Activated naive CD4-positive, alpha-beta T cell treated with Interleukin-2 at 50 U/mL for 16 hours (primary cell): ENCODE measurements at regions not wholly inside any gene's neighbourhood (a gene's known extent, or its start where the extent isn't known, plus 50 kb on each side); places are given as distances from the start of the nearest gene placed in this dataset.
"Not testable (repeated sequence)": the region's sequence is repeated elsewhere in the genome, so short reads cannot be mapped to it uniquely, and the experiment has no call there.

Experiments used
- DNase-seq: peaks from one replicate; pipeline ENCODE4 v3.0.0-alpha.2; 2020

DNA sequence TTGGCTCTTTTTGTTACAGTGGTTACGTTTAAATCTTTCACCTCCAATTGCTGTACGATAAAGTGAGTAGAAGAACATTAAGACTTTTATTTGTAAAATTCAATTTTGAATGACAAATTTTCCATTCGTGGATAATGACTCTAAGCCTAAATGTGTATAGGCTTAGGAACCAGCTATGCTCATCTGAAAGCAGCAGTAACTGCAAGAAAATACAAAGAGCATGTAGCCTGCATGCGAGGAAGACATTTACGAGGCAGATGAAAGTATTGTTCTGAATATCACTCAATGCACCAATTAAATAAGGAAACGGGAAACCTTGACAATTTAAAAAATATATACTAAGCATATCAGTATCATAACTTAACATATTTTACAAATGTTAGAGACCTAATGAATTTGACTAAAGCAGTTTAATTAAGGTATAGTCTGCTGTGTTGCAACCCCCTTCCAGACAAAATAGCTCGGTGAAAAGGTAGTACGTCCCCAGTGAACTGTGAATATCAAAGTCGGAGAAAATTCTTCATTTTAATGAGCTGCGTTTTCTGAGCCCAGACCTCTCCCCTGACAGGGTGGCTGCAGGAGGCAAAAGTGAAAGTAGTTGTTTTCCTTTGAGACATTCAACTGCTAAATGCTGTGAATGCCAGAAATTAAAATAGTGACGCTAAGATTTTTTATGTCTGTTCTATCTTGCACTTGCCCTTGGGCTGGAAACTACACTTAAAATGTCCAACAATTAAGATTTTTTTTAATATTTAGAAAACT, 1236.5 kb upstream of the TENM3 start:
- DNase-seq: no peak

DNA sequence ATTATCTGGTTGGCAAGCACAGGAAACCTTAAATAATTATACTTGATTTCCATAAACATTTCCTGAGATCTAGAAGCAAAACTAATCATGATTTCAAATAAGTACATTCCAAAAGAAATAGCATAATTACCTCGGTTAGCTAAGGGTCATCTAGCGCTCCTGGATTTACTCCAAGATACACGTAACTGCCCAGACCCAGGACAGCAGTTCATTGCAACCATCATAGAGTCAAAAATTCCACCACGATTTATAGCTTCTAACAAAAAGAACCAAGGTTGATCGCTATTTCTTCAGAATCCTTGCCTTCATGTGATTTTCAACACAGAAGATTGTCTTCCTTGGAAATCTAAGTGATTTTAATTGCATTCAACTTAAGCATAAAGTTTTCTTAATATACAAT, 1235.5 kb upstream of the TENM3 start:
- DNase-seq: no peak

DNA sequence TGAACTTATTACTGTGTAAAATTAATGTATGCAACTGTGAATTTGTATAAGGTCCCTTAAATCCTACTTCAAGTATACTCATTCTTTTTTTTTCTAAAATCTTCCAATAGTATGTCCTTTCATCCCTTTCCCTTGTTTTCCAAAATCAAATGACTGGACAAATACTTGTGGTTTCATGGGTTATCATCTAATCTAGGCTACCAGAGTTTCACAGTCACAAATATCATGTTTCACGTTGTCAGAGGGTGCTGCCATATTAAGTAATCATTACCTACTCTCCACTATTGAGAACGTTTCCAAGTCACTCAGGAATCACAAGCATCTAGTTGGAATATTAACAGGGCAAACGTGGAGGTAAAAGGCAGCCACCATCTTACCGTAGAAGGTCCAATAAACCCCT, 1235.0 kb upstream of the TENM3 start:
- DNase-seq: no peak

DNA sequence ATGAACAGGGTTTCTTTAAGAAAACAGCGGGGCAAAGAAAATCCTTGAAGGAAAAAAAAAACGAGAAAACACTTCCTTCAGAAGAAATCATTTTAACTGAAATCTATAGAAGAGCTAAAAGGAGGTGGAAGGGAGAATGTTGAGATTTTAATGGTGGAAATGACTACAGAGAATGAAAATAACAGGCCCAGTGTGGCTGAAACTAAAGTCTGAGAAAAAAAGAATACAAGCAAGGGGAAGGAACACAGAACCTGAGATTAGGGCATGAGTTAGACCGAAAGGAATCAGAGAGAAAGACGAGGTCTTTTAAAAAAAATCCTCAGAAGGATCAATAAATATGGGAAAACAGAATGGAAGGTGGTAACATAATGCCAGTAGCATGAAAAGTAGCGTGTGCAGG, 1230.0 kb upstream of the TENM3 start:
- no peak for DNase-seq

DNA sequence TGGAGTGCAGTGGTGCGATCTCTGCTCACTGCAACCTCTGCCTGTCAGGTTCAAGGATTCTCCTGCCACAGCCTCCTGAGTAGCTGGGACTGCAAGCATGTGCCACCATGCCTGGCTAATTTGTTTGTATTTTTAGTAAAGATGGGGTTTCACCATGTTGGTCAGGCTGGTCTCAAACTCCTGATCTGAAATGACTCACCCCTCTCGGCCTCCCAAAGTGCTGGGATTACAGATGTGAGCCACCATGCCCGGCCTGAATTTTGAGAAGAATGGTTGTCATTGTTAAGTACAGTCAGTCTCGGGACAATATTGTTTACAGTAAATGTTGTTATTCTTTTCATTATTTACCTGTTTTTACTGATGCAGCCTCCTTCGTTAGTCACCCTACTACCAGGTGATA, 1226.2 kb upstream of the TENM3 start:
- DNase-seq: no peak

DNA sequence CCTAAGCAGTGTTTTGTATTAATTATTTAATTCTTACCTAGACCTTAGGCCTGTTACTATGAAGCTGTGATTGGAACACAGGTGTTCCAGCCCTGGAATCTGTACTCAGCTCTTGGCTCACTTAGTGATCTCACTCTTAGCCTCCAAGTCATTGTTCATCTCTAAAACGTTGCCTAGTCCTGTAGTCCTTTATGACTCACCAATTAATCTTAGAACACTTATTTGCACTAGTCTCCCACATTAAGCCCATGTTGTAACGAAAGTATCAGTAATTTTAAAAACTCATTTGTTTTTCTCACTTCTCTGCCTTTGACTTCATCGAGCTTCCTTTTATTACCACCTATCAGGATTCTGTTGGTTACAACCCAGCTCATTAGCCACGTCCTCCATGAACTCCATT, 1224.7 kb upstream of the TENM3 start:
- DNase-seq: no peak

DNA sequence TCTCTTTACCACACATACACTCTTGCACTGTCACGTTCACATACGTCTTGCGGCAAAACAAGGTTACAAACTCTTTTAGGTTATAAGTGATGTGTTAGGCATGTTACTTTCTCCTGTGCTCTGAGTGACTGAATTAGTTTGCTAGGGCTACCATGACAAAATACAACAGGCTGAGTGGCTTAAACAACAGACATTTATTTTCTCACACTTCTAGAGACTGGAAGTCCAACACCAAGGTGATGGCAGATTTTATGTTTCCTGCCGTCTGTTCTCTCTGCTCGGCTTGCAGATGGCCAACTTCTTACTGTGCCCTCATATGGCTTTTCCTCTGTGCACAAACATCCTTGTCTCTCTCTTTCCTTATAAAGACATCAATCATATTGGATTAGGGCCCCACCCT, 1224.3 kb upstream of the TENM3 start:
- no peak for DNase-seq

DNA sequence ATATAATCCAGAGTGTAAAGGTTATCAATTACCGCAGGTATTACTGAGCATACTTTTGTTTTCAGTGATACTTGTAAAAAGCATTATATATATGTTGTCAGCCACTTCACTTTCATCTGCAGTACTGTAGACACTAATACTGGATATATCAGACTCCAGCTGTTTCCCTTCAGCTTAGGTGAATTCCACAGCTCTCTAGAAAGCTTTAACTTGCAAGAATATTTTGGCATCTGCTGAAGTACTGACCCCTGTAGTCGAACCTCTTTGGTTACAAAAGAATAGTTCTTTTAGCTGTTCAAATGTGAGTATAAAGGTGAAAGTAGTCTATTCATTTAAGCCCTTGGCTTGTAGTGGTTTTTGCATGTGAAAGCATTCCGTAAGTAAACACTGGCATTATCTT, 1222.7 kb upstream of the TENM3 start:
- no peak for DNase-seq

DNA sequence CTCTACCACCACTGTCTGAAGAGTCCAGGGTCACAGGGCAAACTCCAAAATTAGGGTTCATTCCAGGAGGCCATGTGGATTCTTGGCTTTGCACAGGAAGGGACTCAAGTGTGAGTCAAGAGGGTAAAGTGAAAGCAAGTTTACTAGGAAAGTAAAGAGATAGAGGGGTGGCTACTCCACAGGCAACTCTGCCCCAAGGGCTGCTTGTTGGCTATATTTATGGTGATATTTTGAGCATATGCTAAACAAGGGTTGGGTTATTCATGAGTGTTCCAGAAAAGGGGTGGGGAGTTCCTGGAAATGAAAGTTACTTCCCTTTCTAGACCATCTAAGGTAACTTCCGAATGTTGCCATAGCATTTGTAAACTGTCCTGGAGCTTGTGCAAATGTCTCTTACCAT, 1222.0 kb upstream of the TENM3 start:
- no peak for DNase-seq

DNA sequence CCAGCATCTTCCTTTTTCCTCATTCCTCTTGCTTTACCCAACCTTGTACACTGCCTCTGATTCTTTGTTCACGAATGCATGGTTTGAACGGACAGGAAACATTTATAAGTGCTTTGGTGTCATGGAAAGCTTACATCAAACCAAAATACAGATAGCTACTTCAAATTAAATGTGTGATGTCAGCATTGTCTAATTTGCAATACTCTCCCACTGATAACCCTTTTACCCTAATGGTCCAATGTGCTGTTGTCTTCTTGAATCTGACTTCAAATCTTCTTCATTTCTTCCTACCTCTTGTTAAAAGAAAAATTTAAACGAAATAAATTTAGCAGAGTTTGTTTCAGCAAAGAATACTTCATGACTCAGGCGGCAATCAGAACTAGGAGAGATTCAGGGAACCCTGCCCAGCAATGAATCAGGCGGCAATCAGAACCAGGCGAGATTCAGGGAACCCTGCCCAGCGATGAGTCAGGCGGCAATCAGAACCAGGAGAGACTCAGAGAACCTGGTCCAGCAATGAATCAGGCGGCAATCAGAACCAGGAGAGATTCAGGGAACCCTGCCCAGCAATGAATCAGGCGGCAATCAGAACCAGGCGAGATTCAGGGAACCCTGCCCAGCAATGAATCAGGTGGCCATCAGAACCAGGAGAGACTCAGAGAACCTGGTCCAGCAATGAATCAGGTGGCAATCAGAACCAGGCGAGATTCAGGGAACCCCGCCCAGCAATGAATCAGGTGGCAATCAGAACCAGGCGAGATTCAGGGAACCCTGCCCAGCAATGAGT, 1212.9 kb upstream of the TENM3 start:
- DNase-seq: not testable (repeated sequence)

DNA sequence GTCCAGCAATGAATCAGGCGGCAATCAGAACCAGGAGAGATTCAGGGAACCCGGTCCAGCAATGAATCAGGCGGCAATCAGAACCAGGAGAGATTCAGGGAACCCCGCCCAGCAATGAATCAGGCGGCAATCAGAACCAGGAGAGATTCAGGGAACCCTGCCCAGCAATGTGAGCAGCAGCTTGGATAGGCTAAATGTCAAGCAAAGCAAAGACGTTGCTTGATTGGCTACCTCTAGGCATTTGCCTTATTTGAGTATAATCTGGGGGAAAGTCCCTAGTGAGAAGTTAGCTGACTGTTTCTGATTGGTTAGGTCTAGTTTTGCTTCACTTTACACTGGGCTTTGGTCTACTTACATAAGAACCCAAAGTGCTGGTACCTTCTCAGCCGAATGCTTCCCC, 1212.2 kb upstream of the TENM3 start:
- DNase-seq: no peak

DNA sequence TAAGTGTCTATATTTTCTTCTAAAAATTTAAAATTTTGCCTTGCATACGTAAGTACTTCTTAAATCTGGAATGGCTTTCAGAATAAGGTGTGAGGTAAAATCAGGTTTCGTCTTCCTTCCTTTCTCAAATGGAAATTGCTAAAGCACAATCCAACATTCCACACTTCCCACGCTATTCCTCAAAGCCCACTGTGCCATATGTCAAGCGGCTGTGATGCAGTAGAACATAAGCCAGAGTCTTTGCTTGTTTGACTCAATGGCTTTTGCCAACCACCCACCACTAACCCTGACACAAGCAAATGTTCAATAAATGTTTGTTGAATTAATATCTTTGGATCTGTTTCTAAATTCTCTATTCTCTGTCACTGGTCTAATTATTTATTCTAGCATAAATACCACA, 1199.7 kb upstream of the TENM3 start:
- DNase-seq: no peak

DNA sequence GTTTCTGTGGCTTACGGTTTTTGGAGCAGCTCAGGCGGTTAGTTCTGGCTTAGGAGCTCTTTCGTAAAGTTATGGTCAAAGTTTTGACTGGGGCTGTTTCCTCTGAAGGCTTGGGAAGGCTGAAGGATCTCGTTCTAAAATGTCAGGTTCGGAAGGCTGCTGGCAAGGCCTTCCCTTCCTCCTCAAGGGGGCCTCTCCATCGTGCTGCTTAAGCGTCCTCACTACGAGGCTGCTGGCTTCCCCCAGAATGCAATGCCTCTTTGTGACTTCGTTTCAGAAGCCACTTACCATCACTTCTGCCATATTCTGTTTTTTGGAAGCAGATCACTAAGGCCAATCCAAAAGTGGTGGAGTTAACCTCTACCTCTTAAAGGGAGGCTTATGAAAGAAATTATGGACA, 1196.4 kb upstream of the TENM3 start:
- no peak for DNase-seq

DNA sequence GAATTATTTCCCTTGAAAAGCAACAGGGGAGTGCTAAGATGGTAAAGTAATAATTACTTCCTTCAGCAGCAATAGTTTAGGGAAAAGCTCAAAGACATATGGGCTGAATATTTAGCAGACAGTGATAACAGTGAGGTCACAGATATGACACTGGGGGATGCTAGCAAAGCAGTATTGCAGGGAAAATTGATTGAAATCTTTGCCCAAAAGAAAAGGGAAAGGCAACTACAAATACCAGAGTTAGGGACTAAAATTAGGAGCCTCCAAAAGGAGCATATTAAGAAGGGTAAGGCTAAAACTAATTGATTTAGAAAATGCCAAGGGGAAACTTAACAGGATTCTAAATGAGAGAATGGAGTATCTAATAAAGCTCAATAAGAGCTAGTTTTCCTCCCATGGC, 1191.3 kb upstream of the TENM3 start:
- no peak for DNase-seq

DNA sequence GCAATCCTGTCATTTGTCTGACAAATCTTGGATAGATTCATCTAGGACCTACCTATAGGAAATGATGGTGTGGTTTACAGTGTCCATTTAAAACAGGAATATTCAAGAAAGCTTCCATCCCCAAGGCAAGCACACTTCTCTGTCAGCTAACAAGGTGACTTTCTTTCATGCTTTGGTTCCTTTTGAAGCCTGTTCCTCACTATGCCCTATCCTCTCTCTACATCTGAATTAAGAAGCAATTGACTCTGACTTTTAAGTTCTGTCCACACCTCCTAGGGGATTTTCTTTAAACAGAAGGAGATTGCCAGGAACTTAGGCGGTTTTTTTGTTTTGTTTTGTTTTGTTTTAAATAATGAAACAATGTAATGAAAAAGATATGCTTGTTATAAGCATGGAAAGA, 1181.4 kb upstream of the TENM3 start:
- DNase-seq: no peak

DNA sequence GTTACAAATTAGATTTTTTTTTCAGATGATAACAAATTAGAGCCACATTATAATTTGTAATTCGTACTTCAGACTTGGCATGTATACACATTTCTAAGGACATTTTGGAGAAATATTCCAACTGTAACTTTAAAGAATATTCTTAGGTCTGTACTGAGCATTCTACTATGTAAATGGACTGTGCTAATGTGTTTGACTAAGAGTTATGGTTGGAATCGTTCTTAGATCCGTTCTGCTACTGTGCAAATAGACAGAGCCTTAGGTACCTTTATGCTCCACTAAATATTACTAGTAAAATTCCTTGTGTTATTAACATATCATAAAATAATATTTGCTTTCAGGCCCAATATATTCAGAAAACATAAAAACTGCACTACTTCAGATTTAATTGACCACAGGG, 1180.0 kb upstream of the TENM3 start:
- DNase-seq: no peak

DNA sequence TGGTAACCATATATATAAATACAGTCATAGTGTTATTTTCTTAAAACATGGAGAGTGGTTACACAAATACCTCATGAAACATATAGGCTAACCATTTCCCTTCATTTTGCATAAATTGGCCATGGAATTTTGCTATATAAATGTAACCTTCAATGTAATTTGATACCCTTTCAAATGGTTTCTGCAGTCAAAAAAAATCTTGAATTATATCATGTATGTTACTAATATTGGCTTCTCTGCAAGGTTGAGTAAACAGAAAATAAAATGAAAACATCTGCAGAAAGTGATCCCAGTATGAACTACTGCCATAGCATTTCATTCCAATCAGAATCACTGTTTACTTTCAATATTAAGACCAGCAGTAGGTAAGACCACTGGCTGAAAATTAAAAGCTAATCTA, 1165.9 kb upstream of the TENM3 start:
- DNase-seq: no peak

DNA sequence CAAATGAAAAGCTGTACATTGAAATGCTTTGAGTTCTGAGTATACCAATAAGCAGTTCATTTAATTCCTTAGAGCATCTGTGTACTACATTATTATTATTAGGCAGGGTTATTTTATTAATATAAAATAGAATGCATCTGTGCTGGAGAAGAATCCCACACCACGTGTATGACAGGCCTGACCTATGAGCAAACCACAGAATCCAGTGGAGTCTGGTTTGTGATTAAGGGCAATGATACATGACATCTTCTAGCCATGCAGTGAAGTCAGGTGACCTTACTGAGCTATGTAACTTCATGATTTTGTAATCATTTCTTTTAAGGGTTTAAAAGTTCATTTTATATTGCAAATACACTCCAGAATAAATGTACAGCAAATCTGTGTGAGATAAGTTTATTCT, 1165.0 kb upstream of the TENM3 start:
- DNase-seq: no peak

DNA sequence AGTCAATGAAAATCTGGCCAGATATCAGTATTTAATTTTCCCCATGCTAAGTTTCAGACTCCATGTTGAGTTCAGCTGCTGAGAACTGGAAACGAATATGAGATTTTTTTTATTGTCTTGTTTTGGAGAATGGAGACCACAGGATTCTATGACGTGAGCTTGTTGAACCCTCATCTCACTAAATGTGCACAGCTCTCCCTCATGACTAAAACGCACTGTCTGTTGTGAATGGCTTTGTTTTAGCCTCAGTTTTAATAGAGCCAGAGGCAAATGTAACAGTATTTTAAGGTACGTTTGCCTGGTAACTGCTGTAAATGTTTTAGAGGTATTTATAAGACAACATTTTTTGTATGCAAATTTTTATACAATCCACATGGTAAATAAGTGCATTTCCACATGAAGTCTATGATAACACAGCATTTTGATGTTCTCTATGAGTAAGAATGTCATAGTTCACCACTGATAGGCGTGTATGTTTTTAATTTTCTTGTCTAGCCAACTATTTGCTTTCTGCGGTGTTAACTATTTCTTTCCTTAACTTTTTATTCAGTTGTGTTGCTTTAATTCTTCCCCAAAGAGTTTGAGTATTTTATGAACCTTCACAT, 1159.3 kb upstream of the TENM3 start:
- DNase-seq: no peak

DNA sequence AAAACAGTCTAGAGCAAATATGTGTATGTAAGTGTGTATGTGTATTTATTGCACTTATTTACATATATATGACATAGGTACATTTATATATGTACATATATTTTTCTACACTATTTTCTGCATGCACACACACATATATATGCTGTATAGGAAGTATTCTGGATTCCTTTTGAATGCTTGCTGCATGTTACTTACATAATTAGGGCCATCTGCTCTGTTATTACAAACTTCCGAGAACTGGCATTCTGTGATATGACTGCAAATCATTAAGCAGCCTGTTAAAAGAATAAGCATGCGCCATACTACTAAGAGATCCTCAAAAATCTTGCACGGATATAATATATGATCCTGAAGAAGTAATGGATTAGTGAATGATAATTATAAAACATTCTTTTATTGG, 1157.6 kb upstream of the TENM3 start:
- no peak for DNase-seq

DNA sequence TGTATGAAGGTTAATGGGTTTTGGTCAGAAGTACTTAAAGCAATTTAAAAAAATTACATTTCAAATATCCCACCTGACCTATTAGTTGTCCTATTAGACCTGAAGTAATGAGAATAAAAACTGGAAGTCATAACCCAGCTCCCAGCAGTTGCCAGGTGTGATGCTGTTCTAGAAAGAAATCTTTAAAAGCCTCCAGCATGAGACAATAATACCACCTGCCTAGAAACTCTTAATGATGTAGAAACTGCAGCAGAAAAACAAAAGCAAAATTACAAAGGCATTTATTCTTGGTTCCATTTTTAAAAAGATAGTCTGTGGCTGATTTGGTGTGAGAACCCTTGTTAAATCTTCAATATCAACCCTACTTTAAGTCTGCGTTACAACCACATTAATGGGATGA, 1137.7 kb upstream of the TENM3 start:
- no peak for DNase-seq

DNA sequence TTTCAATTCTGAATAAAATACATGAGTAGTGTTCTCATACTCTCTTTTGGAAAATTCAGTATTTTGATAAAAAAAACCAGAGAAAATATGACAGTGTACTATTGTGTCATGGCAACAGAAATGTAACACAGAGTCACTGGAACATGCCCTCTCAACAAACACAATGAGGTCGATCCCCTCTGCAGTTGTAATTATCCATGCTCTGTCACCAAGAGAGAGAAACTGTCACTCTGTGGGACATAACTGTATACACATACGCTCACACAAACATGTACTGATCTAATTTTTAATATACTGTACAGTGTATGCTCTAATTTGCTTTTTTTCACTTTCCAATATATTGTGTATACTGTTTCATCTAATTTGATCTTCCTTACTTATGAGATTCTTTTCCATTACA, 1136.8 kb upstream of the TENM3 start:
- no peak for DNase-seq

DNA sequence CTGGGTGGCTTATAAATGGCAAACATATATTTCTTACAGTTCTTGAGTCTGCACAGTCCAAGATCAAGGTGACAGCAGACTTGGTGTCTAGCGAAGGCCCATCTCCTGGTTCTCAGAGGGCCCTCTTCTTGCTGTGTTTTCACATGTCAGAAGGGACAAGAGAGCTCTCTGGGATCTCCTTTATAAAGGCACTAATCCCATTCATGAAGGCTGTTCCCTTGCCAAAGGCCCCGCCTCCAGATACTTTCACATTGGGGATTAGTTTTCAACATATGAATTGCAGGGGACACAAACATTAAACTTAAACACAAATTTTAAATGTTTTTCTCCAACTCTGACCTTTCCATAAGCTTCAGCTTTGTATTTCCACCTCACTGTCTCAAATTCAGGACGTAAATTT, 1135.0 kb upstream of the TENM3 start:
- no peak for DNase-seq

DNA sequence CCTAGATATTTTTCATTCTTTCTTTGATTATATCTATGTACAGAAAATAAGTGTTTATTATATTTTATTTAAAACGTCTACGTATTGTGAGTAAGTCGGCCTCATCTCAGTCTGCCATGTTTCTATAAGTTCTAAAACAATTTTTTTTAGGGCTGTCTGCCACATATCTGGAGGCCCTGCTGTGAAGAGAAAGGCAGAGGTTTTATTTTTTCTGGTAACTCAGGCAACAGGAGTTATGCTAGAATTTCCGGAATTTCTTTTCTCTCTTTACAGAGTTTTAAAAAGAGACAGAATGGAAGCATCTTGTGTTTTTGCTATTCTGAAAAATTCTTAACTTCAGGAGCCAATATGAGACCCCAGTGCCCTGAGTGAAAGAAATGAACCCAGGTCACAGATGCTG, 1124.0 kb upstream of the TENM3 start:
- DNase-seq: no peak
